GM19043 (cell line): ENCODE measurements at regions not wholly inside any gene's neighbourhood (a gene's known extent, or its start where the extent isn't known, plus 50 kb on each side); places are given as distances from the start of the nearest gene placed in this dataset.
A peak's percentile ranks its signal among the peaks of the same experiment; 100 is the strongest.
"Not testable (repeated sequence)": the region's sequence is repeated elsewhere in the genome, so short reads cannot be mapped to it uniquely, and the experiment has no call there.

Experiments
- ATAC-seq: cut with Tn5 transposase; IDR thresholded peaks from one replicate; pipeline ENCODE4 v1.9.1; 2021; ENCODE audit warnings: low read depth; ENCODE audit not compliant: unreplicated experiment

DNA sequence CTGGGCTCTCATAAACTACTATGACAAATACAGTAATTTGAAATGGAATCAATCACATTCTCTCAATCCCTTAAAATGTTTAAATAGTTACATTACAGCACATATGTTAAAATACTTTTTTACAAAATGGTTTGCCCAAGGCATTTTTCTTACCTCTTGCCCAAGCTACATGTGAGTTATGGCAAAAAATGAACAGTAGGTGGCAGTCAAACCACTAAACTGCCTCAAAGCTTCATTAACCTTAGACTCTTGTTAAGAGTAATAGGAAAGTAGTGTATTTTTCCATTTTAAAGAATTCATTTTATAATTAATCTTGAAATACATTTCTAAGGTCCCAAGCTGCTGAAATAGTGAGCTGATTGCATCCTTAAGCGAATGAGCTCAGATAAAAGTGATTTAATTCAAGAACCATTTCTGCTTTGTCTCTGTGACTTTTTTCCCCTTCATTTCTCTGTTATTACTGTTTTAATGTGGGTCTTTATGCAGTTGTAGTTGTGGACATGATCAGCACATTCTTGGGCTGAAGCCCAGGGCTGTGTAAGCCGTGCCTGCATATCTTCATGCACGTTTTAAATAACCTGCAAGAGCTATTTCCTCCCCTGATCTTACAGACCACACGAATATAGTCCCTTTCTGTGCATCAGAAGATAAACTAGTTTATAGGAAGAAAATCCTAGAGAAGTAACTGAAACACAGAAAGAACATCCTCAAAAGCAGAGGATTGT is 311.8 kb downstream of the LNPK start:
- ATAC-seq, result peak; percentile 77

DNA sequence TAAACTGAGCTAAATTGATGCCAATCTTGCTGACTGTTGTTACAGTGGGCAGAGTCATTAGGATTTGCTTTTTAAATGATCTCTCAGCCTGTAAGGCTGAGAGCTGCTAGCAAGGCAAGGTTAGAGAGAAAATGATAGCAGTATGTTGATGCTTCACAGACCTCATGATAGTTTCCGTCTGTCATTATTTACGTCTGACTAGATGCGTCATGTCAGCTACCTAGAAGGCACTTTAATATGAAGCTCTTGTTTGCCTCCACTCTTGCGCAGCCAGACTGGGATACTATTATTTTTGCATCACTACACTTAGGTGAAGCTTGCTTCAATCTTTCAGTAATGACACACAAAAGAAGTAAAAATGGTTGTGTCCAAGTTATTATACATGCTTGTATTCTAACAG is 313.8 kb downstream of the LNPK start:
- ATAC-seq, result no peak

DNA sequence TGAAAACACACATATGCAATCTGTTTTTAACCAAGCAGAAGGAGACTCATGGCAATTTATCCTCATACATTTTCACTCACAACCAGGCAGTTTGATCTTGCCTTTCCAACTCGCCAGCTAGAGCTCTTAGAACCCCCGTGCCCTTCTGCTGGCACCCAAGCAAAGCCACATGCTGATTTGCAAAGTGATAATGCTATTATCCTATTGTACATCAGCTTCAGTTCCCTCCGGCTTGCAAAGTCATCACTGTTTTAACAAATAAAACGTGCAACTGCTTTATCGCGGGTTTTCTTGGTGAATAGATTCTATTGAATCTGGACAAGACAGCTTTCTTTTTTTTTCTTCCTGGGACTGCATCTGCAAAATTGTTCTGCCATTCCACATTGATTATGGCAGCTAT is 314.6 kb downstream of the LNPK start:
- no peak for ATAC-seq

DNA sequence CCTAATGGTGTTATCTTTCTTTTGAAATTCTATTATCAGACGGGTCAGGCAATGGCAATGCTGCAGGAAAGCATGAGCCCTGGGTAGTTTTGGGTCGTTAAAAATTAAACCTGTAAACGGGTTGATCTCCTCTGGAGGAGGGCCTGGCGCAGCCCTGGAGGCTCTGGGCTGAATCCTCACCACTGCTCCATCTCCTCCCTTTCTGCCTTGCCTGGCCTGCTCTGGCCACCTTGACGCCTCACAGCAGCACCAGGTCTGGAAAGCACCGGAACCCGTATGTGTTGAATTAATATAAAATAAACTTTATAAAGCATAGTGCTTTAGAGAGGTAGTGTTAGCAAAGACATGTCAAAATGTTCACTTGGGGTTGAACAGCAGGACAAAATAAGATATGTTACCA is 316.1 kb downstream of the LNPK start:
- no peak for ATAC-seq

DNA sequence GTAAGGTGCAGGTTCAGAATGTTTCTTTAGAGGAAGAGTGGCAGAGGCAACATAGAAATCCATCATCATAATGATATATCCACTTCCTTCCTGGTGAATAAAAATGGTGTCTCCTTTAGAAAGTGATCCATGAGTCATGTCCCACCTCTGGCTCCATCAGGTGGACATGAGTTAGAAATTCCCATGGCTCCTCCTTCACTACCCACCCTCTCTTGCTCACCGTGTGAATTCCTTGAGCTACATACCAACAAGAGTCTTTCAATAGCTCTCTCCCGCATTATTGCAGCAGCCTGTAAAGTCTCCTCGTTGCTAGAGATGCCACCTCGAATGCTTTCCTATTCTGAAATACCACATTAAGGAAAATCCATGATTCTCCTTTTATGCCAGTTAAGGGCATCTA is 317.6 kb downstream of the LNPK start:
- no peak for ATAC-seq

DNA sequence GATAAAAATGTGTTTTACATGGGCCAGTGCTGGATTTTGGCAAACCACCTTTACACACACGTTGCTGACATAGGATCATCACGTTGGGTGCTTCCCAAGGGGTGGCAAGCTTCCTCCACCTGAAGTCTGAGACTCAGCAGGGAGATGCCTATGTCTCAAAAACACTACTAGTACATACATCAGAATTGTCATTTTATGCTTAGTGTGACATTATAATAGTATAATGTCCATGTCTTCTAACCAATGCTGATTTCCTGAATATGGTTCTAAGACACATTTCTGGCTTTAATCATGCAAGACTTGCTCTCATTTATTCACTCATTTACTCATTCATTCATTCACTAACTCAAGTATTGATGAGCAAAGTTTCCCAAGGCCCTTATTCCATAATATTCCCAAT is 322.3 kb downstream of the LNPK start:
- no peak for ATAC-seq

DNA sequence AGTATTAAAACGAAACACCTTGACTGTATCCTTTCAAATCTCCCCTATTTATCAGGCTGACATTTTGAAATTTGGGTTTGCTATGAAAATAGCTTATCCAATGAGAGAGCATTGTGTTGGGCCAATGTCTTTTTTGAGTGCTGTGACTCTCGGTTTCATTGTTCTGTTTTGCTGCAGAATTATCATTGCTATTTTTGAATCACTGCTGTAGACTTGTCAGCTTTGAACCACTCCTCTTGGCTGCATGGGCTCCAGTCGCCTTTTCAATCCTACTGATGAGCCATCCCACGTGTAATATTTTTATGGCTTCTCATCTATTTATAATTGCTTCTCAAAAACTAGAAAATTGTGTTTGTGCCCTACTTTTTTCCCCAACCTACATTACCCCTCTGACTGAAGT is 322.8 kb downstream of the LNPK start:
- ATAC-seq, result no peak

DNA sequence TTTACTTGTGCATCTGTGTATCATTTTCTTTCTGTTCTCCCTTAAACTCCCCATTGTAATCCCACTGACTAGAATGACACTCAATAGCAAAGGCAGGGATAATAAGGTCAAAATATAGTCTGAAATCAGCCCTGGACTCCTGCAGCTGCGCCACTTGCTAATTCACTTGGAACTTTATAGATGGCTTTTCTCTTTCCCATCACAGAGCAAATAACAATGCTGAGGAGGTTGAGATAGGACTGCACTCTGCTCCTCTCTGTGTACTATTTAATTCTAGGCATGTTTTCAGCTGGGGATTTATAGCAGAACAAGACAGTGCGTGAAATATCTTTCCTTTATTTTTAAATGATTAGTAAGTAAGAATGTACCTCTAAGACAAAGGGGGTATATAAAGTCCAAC is 324.2 kb downstream of the LNPK start:
- ATAC-seq, result no peak

DNA sequence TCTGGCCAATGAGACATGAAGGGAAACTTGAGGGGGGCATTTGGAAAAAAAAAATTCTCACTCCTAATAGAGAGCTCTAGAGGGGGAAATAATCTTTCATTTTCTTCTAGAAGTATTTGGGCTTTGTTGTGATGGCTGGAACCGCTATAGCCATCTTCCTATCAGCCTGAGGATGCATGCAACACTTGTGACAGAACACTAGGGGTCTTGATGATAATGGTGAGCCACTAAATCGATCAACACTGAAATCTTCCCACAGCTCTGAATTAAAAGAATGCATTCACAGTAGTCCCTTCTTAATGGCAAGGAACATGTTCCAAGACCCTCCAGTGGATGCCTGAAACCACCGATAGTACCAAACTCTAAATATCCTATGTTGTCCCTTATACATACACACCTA is 325.3 kb downstream of the LNPK start:
- no peak for ATAC-seq

DNA sequence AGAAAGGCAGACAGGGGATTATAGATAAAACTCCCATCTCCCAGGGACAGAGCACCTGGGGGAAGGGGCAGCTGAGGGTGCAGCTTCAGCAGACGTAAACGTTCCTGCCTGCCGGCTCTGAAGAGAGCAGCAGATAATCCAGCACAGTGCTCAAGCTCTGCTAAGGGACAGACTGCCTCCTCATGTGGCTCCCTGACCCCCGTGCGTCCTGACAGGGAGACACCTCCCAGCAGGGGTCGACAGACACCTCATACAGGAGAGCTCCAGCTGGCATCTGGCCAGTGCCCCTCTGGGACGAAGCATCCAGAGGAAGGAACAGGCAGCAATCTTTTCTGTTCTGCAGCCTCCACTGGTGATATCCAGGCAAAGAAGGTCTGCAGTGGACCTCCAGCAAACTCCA is 333.3 kb downstream of the LNPK start:
- not testable (repeated sequence) for ATAC-seq

DNA sequence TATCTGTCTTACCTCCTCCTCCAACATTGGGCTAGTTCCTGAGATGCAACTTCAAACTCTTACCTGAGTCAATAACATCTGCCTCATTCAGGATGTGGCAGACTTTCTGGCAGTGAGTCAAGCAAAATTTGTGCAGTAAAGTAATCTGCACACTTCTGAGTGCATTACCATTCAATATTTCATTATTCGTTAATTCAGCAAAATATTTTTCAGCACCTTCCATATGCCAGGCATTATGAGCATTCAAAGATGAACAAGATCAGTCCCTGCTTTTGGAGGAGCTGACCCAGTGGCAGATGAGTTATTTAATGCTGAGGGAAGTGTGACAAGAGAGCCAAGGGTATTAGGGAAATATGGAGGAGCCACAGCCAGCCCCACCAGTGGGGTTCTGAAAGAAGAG is 339.7 kb downstream of the LNPK start:
- ATAC-seq, result no peak

DNA sequence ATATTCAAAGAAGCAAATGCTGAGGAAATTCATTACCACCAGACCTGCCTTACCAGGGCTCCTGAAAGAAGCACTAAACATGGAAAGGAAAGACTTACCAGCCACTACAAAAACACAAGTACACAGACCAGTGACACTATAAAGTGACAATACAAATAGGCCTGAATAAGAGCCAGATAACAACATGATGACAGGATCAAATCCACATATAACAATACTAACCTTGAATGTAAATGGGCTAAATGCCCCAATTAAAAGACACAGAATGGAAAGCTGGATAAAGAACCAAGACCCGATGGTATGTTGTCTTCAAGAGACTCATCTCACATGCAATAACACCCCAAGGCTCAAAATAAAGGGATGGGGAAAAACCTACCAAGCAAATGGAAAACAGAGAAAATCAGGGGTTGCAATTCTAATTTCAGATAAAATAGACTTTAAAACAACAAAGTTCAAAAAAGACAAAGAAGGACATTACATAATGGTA is 353.4 kb downstream of the LNPK start:
- no peak for ATAC-seq

DNA sequence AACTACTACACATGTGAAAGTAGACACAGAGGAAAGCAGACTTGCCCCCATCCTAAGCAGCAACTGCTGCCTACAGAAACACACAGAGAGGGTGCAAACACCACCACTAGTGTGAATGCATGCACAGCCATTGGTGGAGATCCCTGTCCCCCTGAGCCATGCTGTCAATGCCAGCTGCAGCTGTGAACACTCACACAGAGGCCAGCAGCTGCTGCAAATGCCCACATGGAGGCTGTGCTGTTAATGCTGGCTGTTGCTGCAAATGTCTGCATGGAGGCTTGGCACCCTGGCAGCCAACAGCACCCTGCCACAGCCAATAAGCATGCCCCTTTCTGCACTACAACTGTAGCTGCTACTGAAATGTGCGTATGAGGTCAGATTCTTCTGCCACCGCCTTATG is 355.0 kb downstream of the LNPK start:
- ATAC-seq, result no peak

DNA sequence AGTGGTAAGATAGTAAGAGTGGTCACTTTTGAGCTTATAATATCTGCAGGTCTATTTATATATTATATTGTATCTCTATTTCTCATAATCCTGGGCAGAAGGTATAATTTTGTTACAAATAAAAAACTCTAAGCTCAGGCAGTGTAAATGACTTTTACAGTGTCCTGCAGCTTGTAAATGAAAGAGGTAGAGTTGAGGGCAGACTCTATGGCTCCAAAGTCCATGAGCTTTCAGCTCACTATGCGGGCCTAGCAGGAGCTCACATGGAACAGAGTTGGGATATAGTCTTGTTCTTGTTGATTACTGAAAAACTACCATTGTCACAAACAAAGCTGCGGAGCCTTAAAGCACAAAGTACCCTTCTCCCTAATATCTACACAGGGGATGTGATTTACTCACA is 361.4 kb downstream of the LNPK start:
- no peak for ATAC-seq

DNA sequence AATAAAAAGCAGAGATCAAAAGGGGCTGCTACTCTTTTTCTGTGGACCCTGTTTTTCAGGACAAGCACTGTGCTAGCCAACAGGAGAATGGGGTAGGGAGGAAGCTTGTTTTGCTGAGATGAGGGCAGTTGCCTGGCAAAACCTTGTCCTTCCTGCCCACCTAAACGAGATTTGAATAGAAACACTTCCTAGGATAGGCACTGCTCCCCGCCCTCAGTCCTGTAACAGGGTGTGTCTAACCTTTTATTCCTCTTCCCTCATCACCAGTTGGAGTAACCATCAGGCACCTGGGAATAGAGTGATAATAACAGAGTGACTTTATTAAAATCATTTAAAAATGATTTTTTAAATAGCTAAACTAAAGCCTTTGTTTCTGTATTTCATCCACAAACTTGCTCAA is 368.8 kb downstream of the LNPK start:
- no peak for ATAC-seq

DNA sequence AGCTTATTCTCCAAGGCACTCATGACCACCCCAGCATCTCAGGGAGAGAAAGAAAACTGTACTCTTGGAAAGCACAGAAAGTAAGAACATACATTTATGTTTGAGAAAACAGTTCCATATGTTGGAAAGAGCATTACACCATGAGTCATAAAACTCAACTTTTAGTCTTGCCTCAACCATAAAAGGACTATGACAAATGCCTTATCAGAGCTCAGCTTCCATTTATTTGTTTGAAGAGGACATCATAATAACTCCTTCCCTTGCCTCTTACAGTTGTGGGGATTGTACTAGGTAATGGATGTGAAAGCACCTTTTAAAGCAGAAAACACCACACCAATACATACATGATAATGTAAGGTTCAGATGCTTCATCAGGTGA is 370.8 kb downstream of the LNPK start:
- ATAC-seq, result no peak

DNA sequence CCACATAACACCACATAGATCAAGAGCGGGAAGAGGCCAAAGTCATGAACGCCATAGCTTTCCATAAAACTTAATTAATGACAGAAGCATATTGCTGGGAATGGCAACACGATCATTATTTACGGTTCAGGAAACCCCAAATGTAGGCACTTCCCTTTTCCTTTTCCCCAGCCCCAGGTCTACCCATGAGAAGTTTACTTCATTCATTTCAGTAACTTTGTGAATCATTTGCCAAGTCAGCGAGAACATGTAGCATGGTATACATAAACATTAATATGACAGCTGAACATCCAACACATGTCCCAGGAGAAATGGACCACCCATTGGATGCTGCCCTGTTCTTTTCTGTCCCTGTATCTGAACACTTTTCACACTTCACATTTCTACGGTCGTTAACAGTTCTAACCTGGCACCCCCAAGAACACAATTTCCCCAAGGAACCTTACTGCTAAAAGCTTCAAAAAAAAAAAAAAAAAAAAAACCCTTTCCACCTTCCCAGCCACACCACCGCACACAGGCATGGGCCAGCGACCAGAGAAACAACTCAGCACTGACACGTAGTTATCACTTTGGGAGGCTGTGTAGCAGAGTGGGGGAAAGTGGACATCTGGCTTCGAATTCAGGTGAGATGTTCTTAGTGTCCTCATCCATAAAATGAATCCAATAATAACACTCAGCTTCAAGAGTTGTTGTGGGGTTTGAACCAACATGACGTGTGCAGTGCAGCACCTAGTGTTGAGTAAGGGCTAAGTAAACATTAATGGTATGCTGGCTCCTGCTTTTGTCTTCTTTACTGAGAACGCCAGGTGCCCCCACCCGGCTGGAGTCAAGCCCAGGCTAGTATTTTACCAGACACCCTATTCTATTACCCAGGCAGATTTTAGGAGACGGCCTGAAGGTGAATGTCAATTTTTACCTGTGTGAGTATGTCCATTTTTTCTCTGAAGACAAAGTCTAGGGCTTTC is 371.5 kb downstream of the LNPK start:
- ATAC-seq, result no peak

DNA sequence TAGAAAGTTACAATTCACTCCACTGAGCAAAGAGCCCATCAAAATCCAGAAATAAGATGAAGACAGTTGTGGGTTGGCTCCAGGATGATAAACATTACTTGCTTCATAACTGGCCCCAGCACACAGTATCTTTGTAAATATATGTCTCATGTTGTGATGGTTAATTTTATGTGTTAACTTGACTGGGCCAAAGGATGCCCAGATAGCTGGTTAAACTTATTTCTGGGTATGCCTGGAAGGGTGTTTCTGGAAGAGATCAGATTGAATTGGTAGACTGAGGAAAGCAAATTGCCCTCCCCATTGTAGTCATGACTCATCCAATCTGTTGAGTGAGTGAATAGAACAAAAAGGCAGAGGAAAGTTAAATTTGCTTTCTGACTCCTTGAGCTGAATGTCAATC is 373.8 kb downstream of the LNPK start:
- no peak for ATAC-seq

DNA sequence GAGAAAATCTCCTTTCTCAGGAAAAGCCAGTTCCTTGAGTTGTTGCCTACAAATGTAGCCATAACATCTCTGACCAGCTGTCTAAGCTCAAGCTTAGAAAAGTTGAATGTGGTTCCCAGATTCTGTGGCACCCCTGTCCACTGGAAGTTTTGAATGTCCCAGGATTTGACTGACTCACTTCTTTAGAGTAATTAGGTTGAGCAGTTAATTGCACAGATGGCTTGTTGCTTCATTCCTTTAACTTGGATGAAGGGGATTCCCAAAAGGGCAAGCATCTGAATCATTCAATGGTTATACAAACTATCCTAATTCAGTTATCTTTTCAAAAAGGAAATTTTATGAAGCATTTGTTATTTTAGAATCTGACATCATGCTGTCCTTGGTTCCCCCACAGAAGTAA is 374.7 kb downstream of the LNPK start:
- no peak for ATAC-seq

DNA sequence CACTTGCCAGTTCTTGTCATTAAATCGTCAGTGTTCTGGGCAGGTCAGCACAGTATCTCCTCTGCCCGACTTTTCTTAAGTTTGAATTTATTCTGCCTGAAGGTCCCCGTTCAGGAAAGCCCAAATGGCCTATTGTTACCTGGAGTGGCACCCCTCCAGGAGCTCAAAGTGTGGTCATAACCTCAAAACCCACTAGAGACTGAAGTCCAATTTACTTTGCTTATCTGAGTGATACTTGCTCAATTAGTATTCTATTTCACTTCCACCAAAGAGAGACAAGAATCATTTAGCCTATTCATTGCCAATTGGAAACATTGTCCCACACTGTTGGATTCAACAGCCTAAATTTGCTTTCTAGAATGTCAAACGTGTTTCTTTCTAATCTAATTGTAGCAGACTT is 375.3 kb downstream of the LNPK start:
- no peak for ATAC-seq

DNA sequence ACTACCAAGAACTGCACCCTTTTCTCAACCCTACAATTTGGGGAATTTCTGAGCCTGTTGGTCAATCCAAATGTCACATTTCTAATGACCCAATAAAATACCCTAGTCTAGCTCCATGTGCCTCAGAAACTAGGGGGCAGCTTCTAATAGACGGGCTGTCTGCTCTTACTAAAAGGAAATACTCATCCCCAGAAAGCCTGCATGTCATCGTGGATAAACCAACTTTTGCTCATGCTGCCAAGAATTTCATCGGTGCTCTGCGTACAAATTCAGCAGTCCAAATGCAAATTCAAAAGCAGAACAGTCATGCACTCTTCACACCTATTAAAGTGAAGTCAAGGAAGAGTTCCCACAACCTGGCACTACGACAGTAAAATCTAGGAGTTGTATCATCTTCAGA is 377.3 kb downstream of the LNPK start:
- ATAC-seq, result no peak

DNA sequence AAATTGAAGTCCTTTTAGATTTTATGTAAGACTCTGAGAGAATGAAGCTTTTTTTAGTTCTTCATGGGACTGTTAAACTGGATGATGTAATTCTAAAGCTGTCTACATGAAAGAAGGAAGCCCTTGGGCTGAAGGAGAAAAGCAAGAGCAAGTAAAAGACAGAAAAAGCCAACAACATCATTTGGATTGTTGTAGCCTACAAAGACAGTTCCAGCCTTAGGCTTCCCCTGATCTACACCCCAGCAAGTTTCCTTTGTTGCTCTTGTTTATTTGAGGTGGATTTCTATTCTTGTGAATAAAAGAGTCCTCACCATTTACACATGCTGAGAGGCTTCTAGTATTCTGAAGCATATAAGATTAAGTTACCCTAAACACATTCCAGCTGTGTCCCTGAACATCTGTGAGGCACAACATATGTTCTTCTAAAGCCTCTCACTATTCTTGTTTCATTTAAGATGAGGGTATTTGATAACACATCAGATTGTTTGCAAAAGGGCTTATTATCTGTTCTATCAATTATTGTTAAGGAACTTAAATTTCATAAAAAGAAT is 377.8 kb downstream of the LNPK start:
- no peak for ATAC-seq
